ENCODE measurements at regions not wholly inside any gene's neighbourhood (a gene's known extent, or its start where the extent isn't known, plus 50 kb on each side); places are given as distances from the start of the nearest gene placed in this dataset.
"Not testable (repeated sequence)": the region's sequence is repeated elsewhere in the genome, so short reads cannot be mapped to it uniquely, and the experiment has no call there.

- Histone ChIP-seq H3K4me1 (replicated peaks) (no peaks in the 10 kb centered on the region), H3K27me3 (replicated peaks) (no peaks in the 10 kb centered on the region), H3K36me3 (no peaks in the 10 kb centered on the region), H3K4me3 (no peak overlapping the region), H3K27ac (no peak overlapping the region), H3K9me3 (replicated peaks) (no peaks in the 10 kb centered on the region)
- no peak for DNase-seq (ENCODE audit: low read depth in 1 of 2, low spot score in 2 of 2)
Measured at GRCh38 chr3:118791246-118791645, 243.4 kb downstream of the IGSF11 start.

DNA sequence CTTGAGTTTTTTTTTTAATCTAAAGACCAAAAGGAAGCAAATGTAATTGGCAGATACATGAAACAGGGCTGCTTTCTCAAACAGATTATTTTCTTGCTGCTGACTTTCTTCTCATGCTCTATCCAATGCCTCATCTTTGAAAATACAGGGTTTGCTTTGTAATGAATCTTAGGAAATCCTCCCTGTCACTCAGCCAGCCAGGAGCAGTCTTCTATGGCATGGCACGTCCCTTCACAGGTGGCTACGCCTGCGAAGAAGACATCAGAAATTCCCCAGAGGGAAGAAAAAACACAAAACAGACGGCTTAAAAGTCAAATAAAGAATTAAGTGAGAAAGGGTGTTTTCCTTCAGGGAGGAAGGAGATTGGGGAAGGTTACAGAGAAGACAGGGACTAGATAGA, 242.5 kb downstream of the IGSF11 start:
- Histone ChIP-seq H3K4me1 (replicated peaks) (no peaks in the 10 kb centered on the region), H3K36me3 (no peaks in the 10 kb centered on the region), H3K4me3 (no peak overlapping the region), H3K9me3 (replicated peaks) (no peaks in the 10 kb centered on the region), H3K27me3 (replicated peaks) (no peaks in the 10 kb centered on the region), H3K27ac (no peak overlapping the region)
- no peak for DNase-seq (ENCODE audit: low read depth in 1 of 2, low spot score in 2 of 2)

- H3K4me3 ChIP-seq, result no peak overlapping the region
- H3K27me3 ChIP-seq (replicated peaks), result no peaks in the 10 kb centered on the region
- no peaks in the 10 kb centered on the region for H3K4me1 ChIP-seq (replicated peaks)
- DNase-seq (ENCODE audit: low read depth in 1 of 2, low spot score in 2 of 2), result no peak
- no peak overlapping the region for H3K27ac ChIP-seq
- H3K36me3 ChIP-seq, result no peaks in the 10 kb centered on the region
- H3K9me3 ChIP-seq (replicated peaks), result no peaks in the 10 kb centered on the region
Measured at GRCh38 chr3:118793176-118793575, 241.5 kb downstream of the IGSF11 start.

- Histone ChIP-seq H3K4me1 (replicated peaks) (no peaks in the 10 kb centered on the region), H3K27me3 (replicated peaks) (no peaks in the 10 kb centered on the region), H3K4me3 (no peak overlapping the region), H3K36me3 (no peaks in the 10 kb centered on the region), H3K9me3 (replicated peaks) (no peaks in the 10 kb centered on the region), H3K27ac (no peak overlapping the region)
- DNase-seq (ENCODE audit: low read depth in 1 of 2, low spot score in 2 of 2), result no peak
Measured at GRCh38 chr3:118799303-118799702, 235.3 kb downstream of the IGSF11 start.

GRCh38 chr3:118801899-118802298, 232.7 kb downstream of the IGSF11 start:
- DNase-seq (ENCODE audit: low read depth in 1 of 2, low spot score in 2 of 2), result no peak
- H3K27ac ChIP-seq, result no peak overlapping the region
- H3K9me3 ChIP-seq (replicated peaks), result no peaks in the 10 kb centered on the region
- H3K36me3 ChIP-seq, result no peaks in the 10 kb centered on the region
- H3K4me3 ChIP-seq, result no peak overlapping the region
- no peaks in the 10 kb centered on the region for H3K27me3 ChIP-seq (replicated peaks)
- no peaks in the 10 kb centered on the region for H3K4me1 ChIP-seq (replicated peaks)

GRCh38 chr3:118802325-118803095, 232.1 kb downstream of the IGSF11 start:
- Histone ChIP-seq H3K27me3 (replicated peaks) (no peaks in the 10 kb centered on the region), H3K9me3 (replicated peaks) (no peaks in the 10 kb centered on the region), H3K36me3 (no peaks in the 10 kb centered on the region), H3K4me1 (replicated peaks) (no peaks in the 10 kb centered on the region), H3K27ac (no peak overlapping the region), H3K4me3 (no peak overlapping the region)
- no peak for DNase-seq (ENCODE audit: low read depth in 1 of 2, low spot score in 2 of 2)

DNA sequence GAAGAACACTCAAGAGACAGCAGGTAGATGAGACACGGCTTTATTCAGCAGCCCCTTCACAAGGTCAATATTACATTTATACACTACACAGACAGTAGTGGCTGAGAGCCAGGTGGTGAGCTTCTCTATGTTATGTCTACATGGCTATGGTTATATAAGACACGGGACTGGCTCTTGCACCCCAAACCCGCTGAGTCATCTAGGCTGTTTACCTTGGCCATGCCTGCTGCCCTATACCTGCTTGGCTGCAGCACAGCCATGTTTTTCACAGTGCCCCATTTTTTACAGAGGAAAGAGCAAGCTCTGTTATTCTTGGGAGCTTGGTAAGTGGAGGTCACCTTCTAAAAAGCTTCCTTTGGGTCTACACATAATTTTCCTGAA, 231.6 kb downstream of the IGSF11 start:
- Histone ChIP-seq H3K9me3 (replicated peaks) (no peaks in the 10 kb centered on the region), H3K36me3 (no peaks in the 10 kb centered on the region), H3K4me3 (no peak overlapping the region), H3K27me3 (replicated peaks) (no peaks in the 10 kb centered on the region), H3K4me1 (replicated peaks) (no peaks in the 10 kb centered on the region), H3K27ac (no peak overlapping the region)
- DNase-seq (ENCODE audit: low read depth in 1 of 2, low spot score in 2 of 2), result no peak

GRCh38 chr3:118805007-118805406, 229.6 kb downstream of the IGSF11 start:
- Histone ChIP-seq H3K9me3 (replicated peaks) (no peaks in the 10 kb centered on the region), H3K27me3 (replicated peaks) (no peaks in the 10 kb centered on the region), H3K36me3 (no peaks in the 10 kb centered on the region), H3K4me1 (replicated peaks) (no peaks in the 10 kb centered on the region), H3K27ac (no peak overlapping the region), H3K4me3 (no peak overlapping the region)
- no peak for DNase-seq (ENCODE audit: low read depth in 1 of 2, low spot score in 2 of 2)

- no peak overlapping the region for H3K4me3 ChIP-seq
- no peaks in the 10 kb centered on the region for H3K9me3 ChIP-seq (replicated peaks)
- no peaks in the 10 kb centered on the region for H3K4me1 ChIP-seq (replicated peaks)
- H3K36me3 ChIP-seq, result no peaks in the 10 kb centered on the region
- no peak for DNase-seq (ENCODE audit: low read depth in 1 of 2, low spot score in 2 of 2)
- no peaks in the 10 kb centered on the region for H3K27me3 ChIP-seq (replicated peaks)
- no peak overlapping the region for H3K27ac ChIP-seq
Measured at GRCh38 chr3:118806423-118806822, 228.2 kb downstream of the IGSF11 start.

- H3K36me3 ChIP-seq; H3K27me3 ChIP-seq (replicated peaks); H3K9me3 ChIP-seq (replicated peaks); H3K27ac ChIP-seq; H3K4me1 ChIP-seq (replicated peaks); DNase-seq (ENCODE audit: low read depth in 1 of 2, low spot score in 2 of 2); H3K4me3 ChIP-seq: not testable (repeated sequence)
Measured at GRCh38 chr3:118807349-118807748, 227.3 kb downstream of the IGSF11 start.

GRCh38 chr3:118808723-118809122, 225.9 kb downstream of the IGSF11 start:
- DNase-seq (ENCODE audit: low read depth in 1 of 2, low spot score in 2 of 2), result no peak

GRCh38 chr3:118809696-118810498, 224.7 kb downstream of the IGSF11 start:
- no peaks in the 10 kb centered on the region for H3K4me1 ChIP-seq (replicated peaks)
- H3K36me3 ChIP-seq, result no peaks in the 10 kb centered on the region
- H3K27me3 ChIP-seq (replicated peaks), result no peaks in the 10 kb centered on the region
- DNase-seq (ENCODE audit: low read depth in 1 of 2, low spot score in 2 of 2), result no peak
- no peaks in the 10 kb centered on the region for H3K9me3 ChIP-seq (replicated peaks)
- no peak overlapping the region for H3K27ac ChIP-seq
- H3K4me3 ChIP-seq, result no peak overlapping the region

More at GRCh38 chr3:118808723-118809122, 225.9 kb downstream of the IGSF11 start:
- Histone ChIP-seq H3K4me3 (no peak overlapping the region), H3K27me3 (replicated peaks) (no peaks in the 10 kb centered on the region), H3K27ac (no peak overlapping the region), H3K36me3 (no peaks in the 10 kb centered on the region), H3K9me3 (replicated peaks) (no peaks in the 10 kb centered on the region), H3K4me1 (replicated peaks) (no peaks in the 10 kb centered on the region)

- H3K27me3 ChIP-seq (replicated peaks), result no peaks in the 10 kb centered on the region
- no peak overlapping the region for H3K4me3 ChIP-seq
- no peaks in the 10 kb centered on the region for H3K9me3 ChIP-seq (replicated peaks)
- no peak for DNase-seq (ENCODE audit: low read depth in 1 of 2, low spot score in 2 of 2)
- no peaks in the 10 kb centered on the region for H3K36me3 ChIP-seq
- no peak overlapping the region for H3K27ac ChIP-seq
- H3K4me1 ChIP-seq (replicated peaks), result no peaks in the 10 kb centered on the region
Measured at GRCh38 chr3:118810499-118811035, 224.1 kb downstream of the IGSF11 start.

GRCh38 chr3:118811236-118811732, 223.4 kb downstream of the IGSF11 start:
- no peak for DNase-seq (ENCODE audit: low read depth in 1 of 2, low spot score in 2 of 2)

More at GRCh38 chr3:118811236-118811732, 223.4 kb downstream of the IGSF11 start:
- Histone ChIP-seq H3K9me3 (replicated peaks) (no peaks in the 10 kb centered on the region), H3K36me3 (no peaks in the 10 kb centered on the region), H3K27ac (no peak overlapping the region), H3K4me1 (replicated peaks) (no peaks in the 10 kb centered on the region), H3K27me3 (replicated peaks) (no peaks in the 10 kb centered on the region), H3K4me3 (no peak overlapping the region)
